ENCODE measurements at regions not wholly inside any gene's neighbourhood (a gene's known extent, or its start where the extent isn't known, plus 50 kb on each side); places are given as distances from the start of the nearest gene placed in this dataset.

DNA sequence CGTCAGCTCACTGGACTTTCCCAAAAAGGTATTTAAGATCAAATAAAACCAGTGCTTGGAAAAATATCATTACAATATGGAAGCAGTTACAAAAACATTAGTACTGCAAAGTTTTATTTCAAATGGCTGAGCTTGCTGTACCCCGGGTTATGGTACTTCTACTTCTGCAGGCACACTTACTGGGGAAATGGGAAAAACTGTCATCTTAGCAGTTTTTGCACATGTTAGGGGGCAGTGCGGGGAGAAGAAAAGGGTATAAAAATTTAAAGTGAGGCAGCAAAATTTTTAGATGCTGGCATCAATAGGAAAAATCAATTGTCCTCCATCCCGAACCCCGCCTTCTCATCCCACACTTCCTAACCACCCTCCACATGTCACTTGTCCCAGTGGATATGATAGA lies 133.4 kb downstream of the ATG4C start:
- DNase-seq: no peak

GRCh38 chr1:62917805-62918204 lies 133.9 kb downstream of the ATG4C start:
- DNase-seq: no peak

DNA sequence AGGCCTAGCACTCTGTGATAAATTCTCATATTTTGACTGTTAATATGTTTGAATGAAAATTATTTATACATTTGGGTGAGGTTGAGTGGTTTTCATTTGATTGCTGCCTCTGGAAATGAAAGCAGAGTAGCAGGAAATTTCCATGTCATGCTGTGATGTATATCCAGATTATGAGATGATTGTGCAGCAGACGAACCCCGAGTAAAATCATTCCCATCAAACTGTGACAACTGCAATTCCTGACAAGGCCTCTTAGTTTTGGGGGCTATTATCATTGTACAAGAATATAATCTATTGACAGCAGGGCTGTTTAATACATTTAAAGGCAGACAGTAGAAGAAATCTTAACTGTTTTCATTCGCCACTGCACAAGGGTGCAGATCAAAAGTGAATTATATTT lies 134.8 kb downstream of the ATG4C start:
- no peak for DNase-seq

DNA sequence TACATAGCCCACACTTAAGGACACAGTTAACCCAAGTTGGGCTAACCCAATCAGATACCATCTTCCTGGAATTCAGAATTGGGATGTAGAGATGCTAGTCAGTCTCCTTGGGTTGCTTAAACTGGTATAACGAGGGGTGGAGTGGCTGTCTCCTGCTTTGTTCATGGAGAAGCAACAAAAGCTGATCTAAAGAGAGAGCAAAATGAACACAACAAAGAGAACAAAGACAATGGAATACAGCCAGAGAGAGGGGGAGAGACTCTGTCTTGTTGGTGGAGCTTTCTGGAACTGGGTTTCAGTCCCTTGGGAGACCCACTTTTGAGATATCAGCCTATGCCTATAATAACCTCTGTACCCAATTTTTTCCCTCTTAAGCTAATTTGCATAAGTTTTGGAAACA lies 138.1 kb downstream of the ATG4C start:
- no peak for DNase-seq

DNA sequence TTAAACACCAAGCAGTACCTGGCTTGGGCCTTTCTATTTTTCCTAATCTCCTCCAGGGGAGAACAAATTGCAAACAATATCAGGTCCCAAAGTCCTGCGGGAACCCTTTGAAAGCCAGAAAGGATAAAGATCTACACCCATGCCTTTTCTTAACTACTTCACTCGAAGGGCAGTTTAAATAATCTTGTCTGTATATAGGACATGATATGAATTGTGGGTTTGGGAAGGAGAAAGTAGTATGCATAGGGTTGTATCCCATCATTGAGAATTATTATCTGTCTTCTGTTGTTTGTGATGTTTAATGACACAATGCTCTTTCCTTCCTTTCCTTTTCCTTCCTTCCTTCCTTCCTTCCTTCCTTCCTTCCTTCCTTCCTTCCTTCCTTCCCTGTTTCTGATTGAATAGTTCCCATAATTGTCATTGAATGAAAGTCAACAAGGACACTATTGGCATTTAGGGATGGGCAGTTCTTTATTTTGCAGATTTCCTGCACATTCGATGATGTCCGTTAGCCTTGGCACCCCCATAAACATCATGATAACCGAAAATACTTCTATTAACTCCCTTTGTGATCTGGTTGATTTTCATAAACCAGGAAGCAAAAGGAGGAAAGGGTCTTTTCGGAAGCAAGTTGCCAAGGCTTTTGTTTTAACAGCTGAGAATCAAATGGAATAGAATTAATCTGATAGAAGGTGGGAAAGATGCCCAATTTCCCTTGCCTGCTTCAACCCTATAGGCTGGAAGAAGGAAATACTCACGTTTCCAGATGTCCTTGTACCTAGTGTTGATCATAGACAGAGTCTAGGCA lies 141.3 kb downstream of the ATG4C start:
- DNase-seq: no peak

DNA sequence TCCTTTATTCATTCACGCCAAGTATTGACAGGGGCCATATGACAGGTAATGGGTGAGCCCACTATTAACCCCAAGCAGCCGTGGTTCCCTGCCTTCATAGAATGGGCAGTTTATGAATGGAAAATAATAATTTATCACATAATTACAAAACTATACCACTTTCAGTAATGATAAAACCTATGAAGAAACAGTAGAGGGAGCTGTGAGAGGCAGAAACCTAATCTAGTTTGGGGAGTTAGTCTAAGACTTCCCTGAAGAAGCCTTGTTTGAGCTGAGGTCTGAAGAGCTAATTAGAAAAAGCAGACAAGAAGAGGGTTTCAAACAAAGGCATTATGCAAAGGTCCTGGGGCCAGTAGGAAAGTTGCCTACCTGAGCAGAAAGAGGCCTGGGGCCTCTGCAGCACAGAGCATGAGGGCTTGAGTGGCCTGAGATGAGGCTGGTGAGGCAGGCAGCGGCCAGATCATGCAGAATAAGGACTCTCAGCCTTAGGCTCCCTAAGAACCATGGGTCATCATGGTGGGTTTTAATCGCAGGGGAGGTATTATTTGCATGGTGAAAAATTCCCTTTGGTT lies 142.8 kb downstream of the ATG4C start:
- no peak for DNase-seq

- DNase-seq: no peak
Measured at GRCh38 chr1:62928885-62929284, 145.0 kb downstream of the ATG4C start.

- no peak for DNase-seq
Measured at GRCh38 chr1:62937634-62938296, 153.8 kb downstream of the ATG4C start.

- DNase-seq: no peak
Measured at GRCh38 chr1:62941780-62942179, 157.8 kb downstream of the ATG4C start.

DNA sequence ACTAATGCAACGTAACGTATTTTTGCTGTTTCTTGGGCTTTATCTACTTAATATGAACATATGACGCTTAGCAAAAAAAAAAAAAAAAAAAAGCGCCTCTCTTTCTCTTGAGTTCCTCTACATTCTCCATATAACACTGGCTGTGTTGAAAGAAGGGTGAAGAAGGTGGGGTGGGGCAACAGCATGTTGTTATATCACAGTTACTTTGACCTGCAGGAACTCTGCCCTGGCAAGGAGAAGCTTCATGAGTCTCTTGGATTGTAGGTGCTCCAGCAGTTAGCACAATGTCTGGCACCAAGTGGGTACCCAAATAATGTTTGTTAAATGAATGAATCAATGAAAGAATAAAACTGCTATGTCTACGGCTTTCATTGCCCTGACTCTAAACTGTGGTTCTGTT lies 162.6 kb downstream of the ATG4C start:
- no peak for DNase-seq

GRCh38 chr1:62951428-62951827 lies 167.5 kb downstream of the ATG4C start:
- no peak for DNase-seq

DNA sequence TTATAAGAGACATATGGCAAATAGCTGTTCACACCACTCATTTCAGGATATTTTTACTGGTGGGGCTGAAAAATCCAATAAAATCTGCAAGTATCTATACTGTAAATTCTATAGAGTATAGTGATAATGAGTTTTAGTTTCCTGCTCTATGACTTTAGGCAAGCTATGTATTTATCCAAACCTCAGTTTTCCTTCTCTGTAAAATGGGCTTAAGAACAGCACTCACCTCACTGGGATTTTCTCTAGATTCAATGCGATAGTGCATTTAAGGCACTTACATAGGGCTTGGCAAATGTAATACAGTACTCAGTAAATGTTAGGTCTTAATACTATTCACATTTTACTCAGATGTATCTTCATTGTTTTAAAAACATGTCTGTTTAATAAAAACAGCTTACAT lies 168.7 kb downstream of the ATG4C start:
- no peak for DNase-seq

DNA sequence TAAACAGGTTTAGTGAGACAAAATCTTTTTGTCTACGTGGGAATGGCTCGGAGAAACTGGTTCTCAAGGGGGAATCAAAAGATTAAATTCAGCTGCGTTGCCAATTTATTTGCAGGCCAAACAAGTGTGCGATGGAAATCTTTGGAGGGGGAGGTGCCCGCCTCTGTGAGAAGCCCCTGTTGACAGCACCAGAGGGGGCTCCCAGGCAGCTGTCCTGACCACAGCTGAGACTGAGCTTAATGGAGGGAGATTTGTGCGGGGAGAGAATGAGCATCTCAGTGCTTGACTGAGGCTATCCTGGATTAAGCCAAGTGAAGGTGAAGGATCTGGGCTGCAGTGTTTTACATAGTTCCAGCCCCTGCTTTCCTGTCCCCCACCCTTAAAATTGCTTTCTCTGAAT lies 169.7 kb downstream of the ATG4C start:
- DNase-seq: no peak

GRCh38 chr1:62954758-62955157 lies 170.8 kb downstream of the ATG4C start:
- no peak for DNase-seq

GRCh38 chr1:62955666-62956065 lies 171.7 kb downstream of the ATG4C start:
- no peak for DNase-seq

GRCh38 chr1:62962014-62962812 lies 178.3 kb downstream of the ATG4C start:
- no peak for DNase-seq

- peak in 1 of 2 donors; percentile 35 for DNase-seq
Measured at GRCh38 chr1:62962901-62963776, 179.2 kb downstream of the ATG4C start.

- DNase-seq: no peak
Measured at GRCh38 chr1:62964141-62964540, 180.2 kb downstream of the ATG4C start.

DNA sequence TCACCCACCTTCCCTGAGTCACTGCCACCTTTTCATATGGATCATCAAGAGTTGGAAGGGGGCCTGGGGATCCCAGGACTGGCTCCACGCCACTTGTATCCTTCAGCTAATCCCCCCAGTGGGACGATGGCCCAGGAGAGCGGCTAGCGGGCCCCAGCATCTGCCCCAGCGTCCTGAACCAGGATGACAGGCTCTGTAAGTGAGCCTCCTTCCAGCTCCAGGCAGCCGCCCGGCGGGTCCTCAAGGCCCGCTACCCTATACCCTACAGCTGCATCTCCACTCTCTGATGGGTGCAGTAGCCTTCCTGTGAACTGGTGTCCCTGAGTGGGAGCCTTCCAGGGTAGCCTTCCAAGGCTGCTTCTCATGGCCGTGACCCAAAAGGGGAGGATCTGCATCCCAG lies 183.1 kb downstream of the ATG4C start:
- DNase-seq: no peak

- no peak for DNase-seq
Measured at GRCh38 chr1:62977366-62977765, 193.4 kb downstream of the ATG4C start.

DNA sequence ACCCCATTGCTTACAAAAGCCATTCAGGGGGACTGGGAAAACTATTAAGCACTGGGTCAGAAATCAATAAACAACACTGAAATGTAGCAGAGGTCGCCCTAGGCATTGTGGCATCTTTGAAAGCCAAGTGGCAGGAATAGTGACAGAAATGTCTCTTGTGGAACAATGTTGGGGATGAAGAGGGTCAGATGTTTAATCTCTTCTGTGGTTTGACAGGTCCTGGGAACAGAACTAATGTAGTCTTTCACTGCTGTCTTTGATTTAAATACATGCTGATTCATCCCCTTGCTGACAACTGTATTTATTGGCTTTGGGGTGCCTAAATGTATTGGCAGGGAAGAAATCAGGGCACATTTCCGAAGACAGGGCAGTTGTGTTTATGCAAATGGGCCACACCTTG lies 194.8 kb downstream of the ATG4C start:
- DNase-seq: no peak

DNA sequence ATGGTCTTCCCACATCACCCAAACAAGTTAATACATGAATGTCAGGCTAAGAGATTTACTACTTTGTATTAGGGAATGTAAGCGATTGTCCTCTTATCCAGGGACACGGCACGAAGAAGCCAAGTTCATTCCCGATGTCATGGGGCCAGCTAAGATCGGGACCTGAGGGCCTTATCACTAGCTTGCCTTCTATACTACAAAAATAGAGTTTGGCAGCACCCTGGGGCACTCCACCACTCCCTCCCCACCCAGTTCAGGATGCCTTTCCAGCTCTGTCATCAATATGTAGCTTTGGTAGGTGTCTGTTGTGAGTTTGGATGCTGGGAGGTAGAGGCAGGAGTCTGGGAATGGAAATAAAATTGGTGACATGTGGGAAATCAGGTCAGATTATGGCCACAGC lies 197.5 kb downstream of the ATG4C start:
- DNase-seq: no peak

Measured in stimulated activated CD4-positive, alpha-beta T cell treated with anti-CD3 and anti-CD28 coated beads, Interleukin-2, amount 100 ng/mL, for 24 hours (primary cell).